A549 (cell line): ENCODE measurements at regions not wholly inside any gene's neighbourhood (a gene's known extent, or its start where the extent isn't known, plus 50 kb on each side); places are given as distances from the start of the nearest gene placed in this dataset.

Source experiments
- BHLHE40 ChIP-seq: IDR thresholded peaks from 2 replicates; pipeline ENCODE4 v1.6.1; 2012; ENCODE audit warnings: low read depth, low read length, inconsistent platforms
- ESRRA ChIP-seq: fragments of 150-350 bp; IDR thresholded peaks from 2 replicates; pipeline ENCODE4 v1.6.1; 2014; ENCODE audit warnings: mild to moderate bottlenecking, low read length, borderline replicate concordance
- HOXA7 ChIP-seq: fragments of 250-450 bp; sonication (Bioruptor Pico); IDR thresholded peaks from 2 replicates; pipeline ENCODE4 v1.5.0; 2020; ENCODE audit warnings: mild to moderate bottlenecking, moderate library complexity
- KDM1A ChIP-seq: fragments of 200-600 bp; sonication (generic); IDR thresholded peaks from 2 replicates; pipeline ENCODE4 v1.6.1; 2016; ENCODE audit warnings: low read depth, mild to moderate bottlenecking
- MAFK ChIP-seq: fragments of 450-650 bp; IDR thresholded peaks from 2 replicates; pipeline ENCODE4 v1.6.1; 2014; ENCODE audit not compliant: partially characterized antibody
- PHF8 ChIP-seq: fragments of 200-600 bp; sonication (generic); IDR thresholded peaks from 2 replicates; pipeline ENCODE4 v1.6.1; 2016; ENCODE audit warnings: low read depth, mild to moderate bottlenecking, antibody characterized with exemption, moderate library complexity, borderline replicate concordance
- POLR2A ChIP-seq: IDR thresholded peaks from 2 replicates; pipeline ENCODE4 v1.6.1; 2012; ENCODE audit warnings: mild to moderate bottlenecking, low read length
- POLR2AphosphoS2 ChIP-seq: conservative IDR thresholded peaks from 2 replicates; pipeline ENCODE4 v1.6.1; 2012; ENCODE audit warnings: low read length, improper control_type of control experiment, inconsistent platforms
- RAD21 ChIP-seq, 2 experiments: fragments of >200 bp in 1 of 2; sonication (Bioruptor Twin) in 1 of 2; formaldehyde crosslinking in 1 of 2; IDR thresholded peaks in 1 of 2; conservative IDR thresholded peaks in 1 of 2; 2 replicates in 1 of 2; 3 replicates in 1 of 2; pipeline ENCODE4 v1.6.1; 2012 to 2018; ENCODE audit warnings: inconsistent platforms in 1 of 2
- RCOR1 ChIP-seq: fragments of 150-350 bp; IDR thresholded peaks from 2 replicates; pipeline ENCODE4 v1.6.1; 2014; ENCODE audit warnings: antibody characterized with exemption, low read length, low read depth
- TF ChIP-seq, protein P1 (sequence below): fragments of >200 bp; sonication (Bioruptor Twin); formaldehyde crosslinking; IDR thresholded peaks from 3 replicates; pipeline ENCODE4 v1.5.1; 2016
- TF ChIP-seq, protein P2 (sequence below): fragments of 150-350 bp; IDR thresholded peaks from 2 replicates; pipeline ENCODE4 v1.6.1; 2014; ENCODE audit warnings: low read depth, mild to moderate bottlenecking, low read length
- TF ChIP-seq, protein P3 (sequence below): fragments of 200-600 bp; sonication (generic); IDR thresholded peaks from 2 replicates; pipeline ENCODE4 v1.6.1; 2016; ENCODE audit warnings: antibody characterized with exemption, mild to moderate bottlenecking, moderate library complexity
- TF ChIP-seq, protein P4 (sequence below): fragments of 250-450 bp; sonication (Bioruptor Pico); IDR thresholded peaks from 2 replicates; pipeline ENCODE4 v1.5.0; 2021; ENCODE audit warnings: mild to moderate bottlenecking, moderate library complexity, borderline replicate concordance

DNA sequence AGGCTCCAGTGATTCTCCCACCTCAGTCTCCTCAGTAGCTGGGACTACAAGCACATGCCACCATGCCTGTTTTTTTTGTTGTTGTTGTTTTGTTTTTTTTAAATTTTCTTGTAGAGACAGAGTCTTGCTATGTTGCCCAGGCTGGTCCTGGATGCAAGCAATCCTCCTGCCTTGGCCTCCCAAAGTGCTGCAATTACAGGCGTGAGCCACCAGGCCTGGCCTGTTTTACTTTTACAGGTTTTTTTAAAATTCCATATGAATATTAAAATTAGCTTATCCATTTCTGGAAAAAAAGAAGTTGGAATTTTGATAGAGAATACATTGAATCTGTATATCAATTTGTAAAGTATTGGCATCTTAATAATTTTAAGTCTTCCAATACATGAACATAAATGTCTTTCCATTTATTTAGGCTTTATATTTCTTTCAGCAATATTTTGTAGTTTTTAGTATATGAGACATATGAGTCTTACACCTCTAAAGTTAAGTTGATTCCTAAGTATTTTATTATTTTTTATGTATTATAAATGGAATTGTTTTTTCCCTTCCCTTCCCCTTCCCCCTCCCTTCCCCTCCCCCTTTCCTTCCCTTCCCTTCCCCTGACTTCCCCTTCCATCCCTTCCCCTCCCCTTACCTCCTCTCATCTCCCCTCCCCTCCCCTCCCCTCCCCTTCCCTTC is 323.5 kb upstream of the SALL1 start:
- TF ChIP-seq, protein P1, sequence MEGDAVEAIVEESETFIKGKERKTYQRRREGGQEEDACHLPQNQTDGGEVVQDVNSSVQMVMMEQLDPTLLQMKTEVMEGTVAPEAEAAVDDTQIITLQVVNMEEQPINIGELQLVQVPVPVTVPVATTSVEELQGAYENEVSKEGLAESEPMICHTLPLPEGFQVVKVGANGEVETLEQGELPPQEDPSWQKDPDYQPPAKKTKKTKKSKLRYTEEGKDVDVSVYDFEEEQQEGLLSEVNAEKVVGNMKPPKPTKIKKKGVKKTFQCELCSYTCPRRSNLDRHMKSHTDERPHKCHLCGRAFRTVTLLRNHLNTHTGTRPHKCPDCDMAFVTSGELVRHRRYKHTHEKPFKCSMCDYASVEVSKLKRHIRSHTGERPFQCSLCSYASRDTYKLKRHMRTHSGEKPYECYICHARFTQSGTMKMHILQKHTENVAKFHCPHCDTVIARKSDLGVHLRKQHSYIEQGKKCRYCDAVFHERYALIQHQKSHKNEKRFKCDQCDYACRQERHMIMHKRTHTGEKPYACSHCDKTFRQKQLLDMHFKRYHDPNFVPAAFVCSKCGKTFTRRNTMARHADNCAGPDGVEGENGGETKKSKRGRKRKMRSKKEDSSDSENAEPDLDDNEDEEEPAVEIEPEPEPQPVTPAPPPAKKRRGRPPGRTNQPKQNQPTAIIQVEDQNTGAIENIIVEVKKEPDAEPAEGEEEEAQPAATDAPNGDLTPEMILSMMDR = no peak
- TF ChIP-seq RAD21 (conservative IDR thresholded peaks at IDR 0.05 in 1 of 2, IDR thresholded peaks at IDR 0.05 in 1 of 2) = no peak
- TF ChIP-seq, protein P2, sequence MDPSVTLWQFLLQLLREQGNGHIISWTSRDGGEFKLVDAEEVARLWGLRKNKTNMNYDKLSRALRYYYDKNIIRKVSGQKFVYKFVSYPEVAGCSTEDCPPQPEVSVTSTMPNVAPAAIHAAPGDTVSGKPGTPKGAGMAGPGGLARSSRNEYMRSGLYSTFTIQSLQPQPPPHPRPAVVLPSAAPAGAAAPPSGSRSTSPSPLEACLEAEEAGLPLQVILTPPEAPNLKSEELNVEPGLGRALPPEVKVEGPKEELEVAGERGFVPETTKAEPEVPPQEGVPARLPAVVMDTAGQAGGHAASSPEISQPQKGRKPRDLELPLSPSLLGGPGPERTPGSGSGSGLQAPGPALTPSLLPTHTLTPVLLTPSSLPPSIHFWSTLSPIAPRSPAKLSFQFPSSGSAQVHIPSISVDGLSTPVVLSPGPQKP = no peak
- TF ChIP-seq MAFK = no peak
- no peak for TF ChIP-seq KDM1A
- no peak for TF ChIP-seq ESRRA
- no peak for TF ChIP-seq RCOR1
- TF ChIP-seq, protein P3, sequence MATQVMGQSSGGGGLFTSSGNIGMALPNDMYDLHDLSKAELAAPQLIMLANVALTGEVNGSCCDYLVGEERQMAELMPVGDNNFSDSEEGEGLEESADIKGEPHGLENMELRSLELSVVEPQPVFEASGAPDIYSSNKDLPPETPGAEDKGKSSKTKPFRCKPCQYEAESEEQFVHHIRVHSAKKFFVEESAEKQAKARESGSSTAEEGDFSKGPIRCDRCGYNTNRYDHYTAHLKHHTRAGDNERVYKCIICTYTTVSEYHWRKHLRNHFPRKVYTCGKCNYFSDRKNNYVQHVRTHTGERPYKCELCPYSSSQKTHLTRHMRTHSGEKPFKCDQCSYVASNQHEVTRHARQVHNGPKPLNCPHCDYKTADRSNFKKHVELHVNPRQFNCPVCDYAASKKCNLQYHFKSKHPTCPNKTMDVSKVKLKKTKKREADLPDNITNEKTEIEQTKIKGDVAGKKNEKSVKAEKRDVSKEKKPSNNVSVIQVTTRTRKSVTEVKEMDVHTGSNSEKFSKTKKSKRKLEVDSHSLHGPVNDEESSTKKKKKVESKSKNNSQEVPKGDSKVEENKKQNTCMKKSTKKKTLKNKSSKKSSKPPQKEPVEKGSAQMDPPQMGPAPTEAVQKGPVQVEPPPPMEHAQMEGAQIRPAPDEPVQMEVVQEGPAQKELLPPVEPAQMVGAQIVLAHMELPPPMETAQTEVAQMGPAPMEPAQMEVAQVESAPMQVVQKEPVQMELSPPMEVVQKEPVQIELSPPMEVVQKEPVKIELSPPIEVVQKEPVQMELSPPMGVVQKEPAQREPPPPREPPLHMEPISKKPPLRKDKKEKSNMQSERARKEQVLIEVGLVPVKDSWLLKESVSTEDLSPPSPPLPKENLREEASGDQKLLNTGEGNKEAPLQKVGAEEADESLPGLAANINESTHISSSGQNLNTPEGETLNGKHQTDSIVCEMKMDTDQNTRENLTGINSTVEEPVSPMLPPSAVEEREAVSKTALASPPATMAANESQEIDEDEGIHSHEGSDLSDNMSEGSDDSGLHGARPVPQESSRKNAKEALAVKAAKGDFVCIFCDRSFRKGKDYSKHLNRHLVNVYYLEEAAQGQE = no peak
- TF ChIP-seq, protein P4, sequence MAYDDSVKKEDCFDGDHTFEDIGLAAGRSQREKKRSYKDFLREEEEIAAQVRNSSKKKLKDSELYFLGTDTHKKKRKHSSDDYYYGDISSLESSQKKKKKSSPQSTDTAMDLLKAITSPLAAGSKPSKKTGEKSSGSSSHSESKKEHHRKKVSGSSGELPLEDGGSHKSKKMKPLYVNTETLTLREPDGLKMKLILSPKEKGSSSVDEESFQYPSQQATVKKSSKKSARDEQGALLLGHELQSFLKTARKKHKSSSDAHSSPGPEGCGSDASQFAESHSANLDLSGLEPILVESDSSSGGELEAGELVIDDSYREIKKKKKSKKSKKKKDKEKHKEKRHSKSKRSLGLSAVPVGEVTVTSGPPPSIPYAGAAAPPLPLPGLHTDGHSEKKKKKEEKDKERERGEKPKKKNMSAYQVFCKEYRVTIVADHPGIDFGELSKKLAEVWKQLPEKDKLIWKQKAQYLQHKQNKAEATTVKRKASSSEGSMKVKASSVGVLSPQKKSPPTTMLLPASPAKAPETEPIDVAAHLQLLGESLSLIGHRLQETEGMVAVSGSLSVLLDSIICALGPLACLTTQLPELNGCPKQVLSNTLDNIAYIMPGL = no peak
- TF ChIP-seq POLR2AphosphoS2 = no peak
- TF ChIP-seq HOXA7 (CRISPR knock-in tag) = no peak
- no peak for TF ChIP-seq POLR2A
- no peak for TF ChIP-seq PHF8
- no peak for TF ChIP-seq BHLHE40
